HepG2 (cell line): ENCODE measurements at regions not wholly inside any gene's neighbourhood (a gene's known extent, or its start where the extent isn't known, plus 50 kb on each side); places are given as distances from the start of the nearest gene placed in this dataset.

ENCODE experiments used
- ATAC-seq: fragments of 200-7000 bp; cut with Tn5 transposase; 3 replicates; pipeline ENCODE4 v1.9.1; 2020; ENCODE audit warnings: mild to moderate bottlenecking, moderate library complexity
- BruUV-seq: library from RNA; stranded (reverse); fragments of 400-500 nt; replicated peaks from 2 replicates; lab custom pipeline; 2021; lab: Mats Ljungman, UMichigan
- CTCF ChIA-PET: fragments of 300-600 bp; formaldehyde crosslinking; extraction: SDS; loops from one replicate; lab custom pipeline; 2021; ENCODE audit warnings: low total read pairs, inconsistent platforms, low intra/inter-chr PET ratio; lab: Yijun Ruan, JAX
- POLR2A ChIA-PET: fragments of 350-600 bp; sonication (Branson Sonifier 250); formaldehyde crosslinking; loops from one replicate; lab custom pipeline; 2020; ENCODE audit warnings: antibody characterized with exemption, inconsistent platforms; lab: Yijun Ruan, JAX
- DNase-seq: peaks from one replicate; pipeline ENCODE4 v3.0.0-alpha.2; 2015; ENCODE audit warnings: low spot score
- FAIRE-seq: peaks from 3 replicates; lab custom pipeline; 2011; peaks lifted over from hg19 to GRCh38; lab: Jason Lieb, UNC
- H2AFZ ChIP-seq: one replicate; pipeline ENCODE4 v1.6.1; 2011; ENCODE audit warnings: low read length, inconsistent platforms
- H3K27ac ChIP-seq: fragments of 300-600 bp; 3 replicates; pipeline ENCODE4 v1.8.0; 2011; ENCODE audit warnings: mixed run types, mild to moderate bottlenecking, mixed read lengths, low read length, inconsistent platforms; ENCODE audit not compliant: insufficient read depth; ENCODE audit errors: extremely low read length
- H3K27me3 ChIP-seq, 2 experiments: fragments of 200-600 bp in 1 of 2; 2 replicates in 1 of 2; 3 replicates in 1 of 2; pipeline versions ENCODE4 v1.6.0 to v1.8.0; 2011; ENCODE audit warnings: low read length in 2 of 2, mild to moderate bottlenecking in 2 of 2, moderate library complexity in 2 of 2, inconsistent platforms in 1 of 2; ENCODE audit not compliant: insufficient read depth in 2 of 2, control insufficient read depth in 1 of 2
- H3K36me3 ChIP-seq, 2 experiments: fragments of 200-600 bp in 1 of 2; replicated peaks in 1 of 2; 2 replicates in 1 of 2; 3 replicates in 1 of 2; pipeline versions ENCODE4 v1.5.1 to v1.8.0; 2011; ENCODE audit warnings: low read length in 2 of 2, inconsistent platforms in 1 of 2; ENCODE audit not compliant: insufficient read depth in 2 of 2, control insufficient read depth in 1 of 2
- H3K4me1 ChIP-seq: 2 replicates; pipeline ENCODE4 v1.5.1; 2012; ENCODE audit warnings: low read length, inconsistent platforms; ENCODE audit not compliant: insufficient read depth
- H3K4me2 ChIP-seq: 2 replicates; pipeline ENCODE4 v1.6.0; 2011; ENCODE audit warnings: low read depth, low read length, inconsistent platforms
- H3K4me3 ChIP-seq, 3 experiments: fragments of 200-600 bp in 1 of 3; sonication (generic), shearing (Covaris generic) in 1 of 3; replicated peaks in 1 of 3; 2 replicates each; pipeline ENCODE4 v1.5.1; 2011 to 2016; ENCODE audit warnings: low read length in 3 of 3, inconsistent platforms in 2 of 3, low read depth in 2 of 3, mild to moderate bottlenecking in 2 of 3, control low read depth in 1 of 3, mixed read lengths in 1 of 3; ENCODE audit not compliant: insufficient read depth in 1 of 3
- H3K79me2 ChIP-seq: one replicate; pipeline ENCODE4 v1.6.1; 2011; ENCODE audit warnings: low read length, inconsistent platforms; ENCODE audit not compliant: insufficient read depth
- H3K9ac ChIP-seq: 2 replicates; pipeline ENCODE4 v1.6.0; 2011; ENCODE audit warnings: mild to moderate bottlenecking, low read depth, low read length, inconsistent platforms; ENCODE audit not compliant: insufficient read depth
- H3K9me3 ChIP-seq: 2 replicates; pipeline ENCODE4 v1.5.1; 2012; ENCODE audit warnings: mild to moderate bottlenecking, low read length
- H4K20me1 ChIP-seq: 2 replicates; pipeline ENCODE4 v1.6.0; 2011; ENCODE audit warnings: inconsistent platforms, mild to moderate bottlenecking, low read length, moderate library complexity; ENCODE audit not compliant: insufficient read depth
- HMGA1 ChIP-seq: sonication (generic); formaldehyde crosslinking; conservative IDR thresholded peaks from 2 replicates; pipeline ENCODE4 v1.4.0; 2020; ENCODE audit warnings: missing genetic modification reagents
- LCORL ChIP-seq, 2 experiments: fragments of 450-650 bp in 1 of 2; sonication (generic) in 1 of 2; formaldehyde crosslinking in 1 of 2; IDR thresholded peaks; 2 replicates each; pipeline versions ENCODE4 v1.5.0 to v1.6.1; 2017 to 2020; ENCODE audit warnings: antibody characterized with exemption in 1 of 2, missing genetic modification reagents in 1 of 2
- SUZ12 ChIP-seq: fragments of 150-350 bp; IDR thresholded peaks from 2 replicates; pipeline ENCODE4 v1.6.1; 2014; ENCODE audit warnings: low read depth, low read length
- TCF7L2 ChIP-seq: IDR thresholded peaks from 2 replicates; pipeline ENCODE4 v1.6.1; 2011; ENCODE audit warnings: mild to moderate bottlenecking, low read depth, low read length, moderate library complexity
- ZNF713 ChIP-seq: sonication (generic); formaldehyde crosslinking; IDR thresholded peaks from 2 replicates; pipeline ENCODE4 v1.4.0; 2020; ENCODE audit warnings: mild to moderate bottlenecking, missing genetic modification reagents
- ZNF879 ChIP-seq: sonication (generic); formaldehyde crosslinking; IDR thresholded peaks from 2 replicates; pipeline ENCODE4 v1.8.1; 2023; ENCODE audit warnings: missing genetic modification reagents
- WGBS: methylation state at CpG from one replicate; pipeline ENCODE4 v1.1.6; 2017; ENCODE audit warnings: low lambda C conversion rate; 5-methylcytosine and 5-hydroxymethylcytosine counted together
- in situ Hi-C: cut with HindIII; loops from 2 replicates; pipeline ENCODE4 v1.10.0; 2017; ENCODE audit warnings: low pct_unique_long_range_greater_than_20kb; ENCODE audit not compliant: extremely low pct_ligation_motif_present
- intact Hi-C: fragments of 100-400 bp; cut with micrococcal nuclease; formaldehyde crosslinking; loops from one replicate; pipeline ENCODE4 v1.10.0; 2022; ENCODE audit not compliant: unreplicated experiment
- TF ChIP-seq, protein P1 (sequence below): IDR thresholded peaks from 2 replicates; pipeline ENCODE4 v1.6.1; 2016; ENCODE audit warnings: missing genetic modification reagents, missing compliant biosample characterization
- TF ChIP-seq, protein P2 (sequence below): sonication (generic); formaldehyde crosslinking; IDR thresholded peaks from 2 replicates; pipeline ENCODE4 v1.4.0; 2020; ENCODE audit warnings: mild to moderate bottlenecking, missing genetic modification reagents
- TF ChIP-seq, protein P3 (sequence below): sonication (generic); formaldehyde crosslinking; IDR thresholded peaks from 2 replicates; pipeline ENCODE4 v1.5.0; 2020; ENCODE audit warnings: missing genetic modification reagents
- TF ChIP-seq, protein P4 (sequence below): sonication (generic); formaldehyde crosslinking; IDR thresholded peaks from 2 replicates; pipeline ENCODE4 v1.5.0; 2020; ENCODE audit warnings: missing genetic modification reagents
- TF ChIP-seq, protein P5 (sequence below), 2 experiments: fragments of 450-650 bp in 1 of 2; sonication (generic) in 1 of 2; formaldehyde crosslinking in 1 of 2; IDR thresholded peaks; 2 replicates each; pipeline versions ENCODE4 v1.6.1 to v1.8.0; 2016 to 2022; ENCODE audit warnings: antibody characterized with exemption in 1 of 2, mild to moderate bottlenecking in 1 of 2, missing genetic modification reagents in 1 of 2
- TF ChIP-seq, protein P6 (sequence below): sonication (generic); formaldehyde crosslinking; IDR thresholded peaks from 2 replicates; pipeline ENCODE4 v1.4.0; 2020; ENCODE audit warnings: low read depth, mild to moderate bottlenecking, missing genetic modification reagents

DNA sequence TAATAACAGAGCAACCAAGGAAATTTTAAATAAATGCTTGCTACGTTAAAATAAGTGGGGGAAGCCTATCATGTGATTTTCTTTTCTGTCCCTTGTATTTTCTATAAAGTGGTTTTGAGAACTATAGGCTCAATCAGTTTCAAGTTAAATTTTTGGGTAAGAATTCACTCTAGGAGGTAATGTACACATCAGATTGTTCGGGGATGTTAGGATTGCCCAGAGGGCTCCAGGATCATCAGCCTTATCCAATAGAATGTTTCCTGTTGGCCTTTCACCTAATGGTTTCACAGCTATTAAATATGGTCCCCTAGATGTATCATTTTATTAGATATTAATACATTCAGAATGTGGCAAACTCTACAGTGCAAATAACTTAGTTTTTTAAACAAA lies 438.4 kb upstream of the NPVF start:
- Histone ChIP-seq H3K4me3 (no peak overlapping the region), H3K79me2 (no peaks in the 10 kb centered on the region), H3K4me1 (no peaks in the 10 kb centered on the region), H3K27ac (no peak overlapping the region), H3K36me3 (no peaks in the 10 kb centered on the region), H3K4me2 (no peak overlapping the region), H2AFZ (no peak overlapping the region), H3K27me3 (peaks cover 0 to 23% of the 10 kb centered on the region in 2 experiments; a peak in 2 of 5 replicates), H3K9ac (no peak overlapping the region), H3K9me3 (no peaks in the 10 kb centered on the region), H4K20me1 (no peaks in the 10 kb centered on the region)
- WGBS = 0% methylated on average over 2 of the region's 2 CpGs
- FAIRE-seq = no peak
- ChIA-PET CTCF (no interaction called here), POLR2A (no interaction called here)
- in situ Hi-C loops (no loop called here), intact Hi-C loops (no loop called here)
- ATAC-seq = no peak
- BruUV-seq = no TSS peak
- no peak for DNase-seq
- TF ChIP-seq TCF7L2 (no peak), ZNF713 (CRISPR knock-in tag) (no peak), ZNF879 (CRISPR knock-in tag) (no peak), HMGA1 (CRISPR knock-in tag) (no peak), LCORL (IDR thresholded peaks at IDR 0.05) (no peak), LCORL (CRISPR knock-in tag; IDR thresholded peaks at IDR 0.05) (no peak), SUZ12 (no peak)
- TF ChIP-seq, protein P1, sequence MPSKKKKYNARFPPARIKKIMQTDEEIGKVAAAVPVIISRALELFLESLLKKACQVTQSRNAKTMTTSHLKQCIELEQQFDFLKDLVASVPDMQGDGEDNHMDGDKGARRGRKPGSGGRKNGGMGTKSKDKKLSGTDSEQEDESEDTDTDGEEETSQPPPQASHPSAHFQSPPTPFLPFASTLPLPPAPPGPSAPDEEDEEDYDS (CRISPR knock-in tag) = no peak
- TF ChIP-seq, protein P2, sequence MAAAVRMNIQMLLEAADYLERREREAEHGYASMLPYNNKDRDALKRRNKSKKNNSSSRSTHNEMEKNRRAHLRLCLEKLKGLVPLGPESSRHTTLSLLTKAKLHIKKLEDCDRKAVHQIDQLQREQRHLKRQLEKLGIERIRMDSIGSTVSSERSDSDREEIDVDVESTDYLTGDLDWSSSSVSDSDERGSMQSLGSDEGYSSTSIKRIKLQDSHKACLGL = no peak
- TF ChIP-seq, protein P3, sequence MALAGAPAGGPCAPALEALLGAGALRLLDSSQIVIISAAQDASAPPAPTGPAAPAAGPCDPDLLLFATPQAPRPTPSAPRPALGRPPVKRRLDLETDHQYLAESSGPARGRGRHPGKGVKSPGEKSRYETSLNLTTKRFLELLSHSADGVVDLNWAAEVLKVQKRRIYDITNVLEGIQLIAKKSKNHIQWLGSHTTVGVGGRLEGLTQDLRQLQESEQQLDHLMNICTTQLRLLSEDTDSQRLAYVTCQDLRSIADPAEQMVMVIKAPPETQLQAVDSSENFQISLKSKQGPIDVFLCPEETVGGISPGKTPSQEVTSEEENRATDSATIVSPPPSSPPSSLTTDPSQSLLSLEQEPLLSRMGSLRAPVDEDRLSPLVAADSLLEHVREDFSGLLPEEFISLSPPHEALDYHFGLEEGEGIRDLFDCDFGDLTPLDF (CRISPR knock-in tag) = no peak
- TF ChIP-seq, protein P4, sequence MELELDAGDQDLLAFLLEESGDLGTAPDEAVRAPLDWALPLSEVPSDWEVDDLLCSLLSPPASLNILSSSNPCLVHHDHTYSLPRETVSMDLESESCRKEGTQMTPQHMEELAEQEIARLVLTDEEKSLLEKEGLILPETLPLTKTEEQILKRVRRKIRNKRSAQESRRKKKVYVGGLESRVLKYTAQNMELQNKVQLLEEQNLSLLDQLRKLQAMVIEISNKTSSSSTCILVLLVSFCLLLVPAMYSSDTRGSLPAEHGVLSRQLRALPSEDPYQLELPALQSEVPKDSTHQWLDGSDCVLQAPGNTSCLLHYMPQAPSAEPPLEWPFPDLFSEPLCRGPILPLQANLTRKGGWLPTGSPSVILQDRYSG (CRISPR knock-in tag) = no peak
- TF ChIP-seq, protein P5, sequence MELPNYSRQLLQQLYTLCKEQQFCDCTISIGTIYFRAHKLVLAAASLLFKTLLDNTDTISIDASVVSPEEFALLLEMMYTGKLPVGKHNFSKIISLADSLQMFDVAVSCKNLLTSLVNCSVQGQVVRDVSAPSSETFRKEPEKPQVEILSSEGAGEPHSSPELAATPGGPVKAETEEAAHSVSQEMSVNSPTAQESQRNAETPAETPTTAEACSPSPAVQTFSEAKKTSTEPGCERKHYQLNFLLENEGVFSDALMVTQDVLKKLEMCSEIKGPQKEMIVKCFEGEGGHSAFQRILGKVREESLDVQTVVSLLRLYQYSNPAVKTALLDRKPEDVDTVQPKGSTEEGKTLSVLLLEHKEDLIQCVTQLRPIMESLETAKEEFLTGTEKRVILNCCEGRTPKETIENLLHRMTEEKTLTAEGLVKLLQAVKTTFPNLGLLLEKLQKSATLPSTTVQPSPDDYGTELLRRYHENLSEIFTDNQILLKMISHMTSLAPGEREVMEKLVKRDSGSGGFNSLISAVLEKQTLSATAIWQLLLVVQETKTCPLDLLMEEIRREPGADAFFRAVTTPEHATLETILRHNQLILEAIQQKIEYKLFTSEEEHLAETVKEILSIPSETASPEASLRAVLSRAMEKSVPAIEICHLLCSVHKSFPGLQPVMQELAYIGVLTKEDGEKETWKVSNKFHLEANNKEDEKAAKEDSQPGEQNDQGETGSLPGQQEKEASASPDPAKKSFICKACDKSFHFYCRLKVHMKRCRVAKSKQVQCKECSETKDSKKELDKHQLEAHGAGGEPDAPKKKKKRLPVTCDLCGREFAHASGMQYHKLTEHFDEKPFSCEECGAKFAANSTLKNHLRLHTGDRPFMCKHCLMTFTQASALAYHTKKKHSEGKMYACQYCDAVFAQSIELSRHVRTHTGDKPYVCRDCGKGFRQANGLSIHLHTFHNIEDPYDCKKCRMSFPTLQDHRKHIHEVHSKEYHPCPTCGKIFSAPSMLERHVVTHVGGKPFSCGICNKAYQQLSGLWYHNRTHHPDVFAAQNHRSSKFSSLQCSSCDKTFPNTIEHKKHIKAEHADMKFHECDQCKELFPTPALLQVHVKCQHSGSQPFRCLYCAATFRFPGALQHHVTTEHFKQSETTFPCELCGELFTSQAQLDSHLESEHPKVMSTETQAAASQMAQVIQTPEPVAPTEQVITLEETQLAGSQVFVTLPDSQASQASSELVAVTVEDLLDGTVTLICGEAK (IDR thresholded peaks at IDR 0.05) = no peak
- TF ChIP-seq, protein P5 (CRISPR knock-in tag; IDR thresholded peaks at IDR 0.05) = no peak
- TF ChIP-seq, protein P6, sequence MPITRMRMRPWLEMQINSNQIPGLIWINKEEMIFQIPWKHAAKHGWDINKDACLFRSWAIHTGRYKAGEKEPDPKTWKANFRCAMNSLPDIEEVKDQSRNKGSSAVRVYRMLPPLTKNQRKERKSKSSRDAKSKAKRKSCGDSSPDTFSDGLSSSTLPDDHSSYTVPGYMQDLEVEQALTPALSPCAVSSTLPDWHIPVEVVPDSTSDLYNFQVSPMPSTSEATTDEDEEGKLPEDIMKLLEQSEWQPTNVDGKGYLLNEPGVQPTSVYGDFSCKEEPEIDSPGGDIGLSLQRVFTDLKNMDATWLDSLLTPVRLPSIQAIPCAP = no peak
